ENCODE measurements at regions not wholly inside any gene's neighbourhood (a gene's known extent, or its start where the extent isn't known, plus 50 kb on each side); places are given as distances from the start of the nearest gene placed in this dataset.
A peak's percentile ranks its signal among the peaks of the same experiment; 100 is the strongest.

- no peak for DNase-seq (ENCODE audit: low read depth)
- TF ChIP-seq CTCF (IDR thresholded peaks at IDR 0.05; ENCODE audit: insufficient read depth, low read depth, low read length, missing control alignments) = no peak
- H3K4me3 ChIP-seq (ENCODE audit: low read length) = no peak overlapping the region
Measured at GRCh38 chr7:26556061-26556881, 264.6 kb downstream of the SNX10 start.

GRCh38 chr7:26560526-26561256 is 269.0 kb downstream of the SNX10 start:
- no peak for DNase-seq (ENCODE audit: low read depth)
- no peak overlapping the region for H3K4me3 ChIP-seq (ENCODE audit: low read length)
- TF ChIP-seq CTCF (IDR thresholded peaks at IDR 0.05; ENCODE audit: insufficient read depth, low read depth, low read length, missing control alignments) = no peak

- no peak for TF ChIP-seq CTCF (IDR thresholded peaks at IDR 0.05; ENCODE audit: insufficient read depth, low read depth, low read length, missing control alignments)
- DNase-seq (ENCODE audit: low read depth) = no peak
- no peak overlapping the region for H3K4me3 ChIP-seq (ENCODE audit: low read length)
Measured at GRCh38 chr7:26562841-26563240, 271.2 kb downstream of the SNX10 start.

- no peak for DNase-seq (ENCODE audit: low read depth)
- no peak overlapping the region for H3K4me3 ChIP-seq (ENCODE audit: low read length)
- TF ChIP-seq CTCF (IDR thresholded peaks at IDR 0.05; ENCODE audit: insufficient read depth, low read depth, low read length, missing control alignments) = no peak
Measured at GRCh38 chr7:26563406-26563805, 271.7 kb downstream of the SNX10 start.

DNA sequence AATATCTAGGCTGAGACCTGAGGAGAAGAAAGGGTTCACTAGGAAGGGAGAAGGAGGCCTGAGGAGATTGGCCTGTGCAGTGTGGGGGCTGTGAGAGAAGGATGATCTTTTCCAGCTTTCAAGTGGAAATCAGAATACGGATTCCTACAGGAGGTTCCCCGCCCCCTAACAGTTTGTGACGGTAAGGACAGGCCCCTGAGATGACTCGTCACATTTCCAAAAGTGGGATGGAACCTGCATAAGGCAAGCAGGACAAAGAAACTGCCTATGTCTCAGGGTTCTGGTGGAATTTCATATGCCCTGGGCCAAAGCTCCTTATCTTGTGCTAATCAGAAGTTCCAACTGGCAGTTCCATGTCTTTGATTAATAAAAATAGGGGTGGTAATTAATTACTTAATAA is 275.6 kb downstream of the SNX10 start:
- no peak for DNase-seq (ENCODE audit: low read depth)
- no peak for TF ChIP-seq CTCF (IDR thresholded peaks at IDR 0.05; ENCODE audit: insufficient read depth, low read depth, low read length, missing control alignments)
- H3K4me3 ChIP-seq (ENCODE audit: low read length) = no peak overlapping the region

DNA sequence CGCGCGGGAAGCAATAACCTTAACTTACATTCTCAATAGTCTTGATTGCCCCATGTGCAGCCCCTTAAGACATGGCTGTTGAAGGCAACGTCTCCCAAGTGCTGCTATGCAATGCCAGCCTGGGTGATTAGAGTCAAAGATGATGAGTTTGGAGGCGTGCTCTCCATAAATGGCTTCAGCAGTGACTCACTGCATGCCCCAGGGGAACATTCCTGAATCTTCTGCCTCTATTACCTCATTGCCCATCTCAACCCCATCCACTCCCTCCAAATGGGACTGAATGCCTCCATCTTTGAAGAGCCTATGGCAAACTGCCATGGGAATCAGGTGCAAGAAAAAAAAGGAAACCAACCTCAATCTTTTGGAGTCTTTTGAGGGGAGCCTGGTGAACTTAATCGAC is 282.8 kb downstream of the SNX10 start:
- H3K4me3 ChIP-seq (ENCODE audit: low read length) = no peak overlapping the region
- peak; percentile 65 for DNase-seq (ENCODE audit: low read depth)
- no peak for TF ChIP-seq CTCF (IDR thresholded peaks at IDR 0.05; ENCODE audit: insufficient read depth, low read depth, low read length, missing control alignments)

Data from epithelial cell of esophagus (primary cell).